GM19238 (cell line): ENCODE measurements at regions not wholly inside any gene's neighbourhood (a gene's known extent, or its start where the extent isn't known, plus 50 kb on each side); places are given as distances from the start of the nearest gene placed in this dataset.

Experiments
- DNase-seq: peaks from one replicate; pipeline ENCODE4 v3.0.0; 2011; ENCODE audit warnings: low spot score; ENCODE audit not compliant: insufficient read length

GRCh38 chr5:39905356-39905755 is 480.6 kb upstream of the DAB2 start:
- DNase-seq, result no peak

GRCh38 chr5:39902626-39903025 is 477.8 kb upstream of the DAB2 start:
- no peak for DNase-seq

GRCh38 chr5:39898731-39899130 is 474.0 kb upstream of the DAB2 start:
- DNase-seq, result no peak

- DNase-seq, result no peak
Measured at GRCh38 chr5:39896706-39897105, 471.9 kb upstream of the DAB2 start.

- no peak for DNase-seq
Measured at GRCh38 chr5:39896104-39896503, 471.3 kb upstream of the DAB2 start.

GRCh38 chr5:39892708-39893107 is 467.9 kb upstream of the DAB2 start:
- DNase-seq, result no peak

- no peak for DNase-seq
Measured at GRCh38 chr5:39891376-39891775, 466.6 kb upstream of the DAB2 start.

- DNase-seq, result no peak
Measured at GRCh38 chr5:39880985-39881384, 456.2 kb upstream of the DAB2 start.

- DNase-seq, result no peak
Measured at GRCh38 chr5:39877479-39877878, 452.7 kb upstream of the DAB2 start.

GRCh38 chr5:39876146-39876545 is 451.4 kb upstream of the DAB2 start:
- no peak for DNase-seq

GRCh38 chr5:39870137-39870536 is 445.4 kb upstream of the DAB2 start:
- no peak for DNase-seq

- no peak for DNase-seq
Measured at GRCh38 chr5:39869396-39869795, 444.6 kb upstream of the DAB2 start.

GRCh38 chr5:39867923-39868322 is 443.1 kb upstream of the DAB2 start:
- no peak for DNase-seq

GRCh38 chr5:39863926-39864552 is 439.3 kb upstream of the DAB2 start:
- no peak for DNase-seq

- DNase-seq, result no peak
Measured at GRCh38 chr5:39857041-39857440, 432.3 kb upstream of the DAB2 start.

- no peak for DNase-seq
Measured at GRCh38 chr5:39854771-39855410, 430.1 kb upstream of the DAB2 start.

GRCh38 chr5:39850291-39850690 is 425.5 kb upstream of the DAB2 start:
- DNase-seq, result no peak

- DNase-seq, result no peak
Measured at GRCh38 chr5:39846144-39846543, 421.4 kb upstream of the DAB2 start.

GRCh38 chr5:39843767-39844166 is 419.0 kb upstream of the DAB2 start:
- no peak for DNase-seq

GRCh38 chr5:39835371-39835770 is 410.6 kb upstream of the DAB2 start:
- DNase-seq, result no peak

GRCh38 chr5:39829441-39829840 is 404.7 kb upstream of the DAB2 start:
- DNase-seq, result no peak

GRCh38 chr5:39826051-39826450 is 401.3 kb upstream of the DAB2 start:
- DNase-seq, result no peak

- DNase-seq, result no peak
Measured at GRCh38 chr5:39825301-39825700, 400.5 kb upstream of the DAB2 start.
